ENCODE measurements at regions not wholly inside any gene's neighbourhood (a gene's known extent, or its start where the extent isn't known, plus 50 kb on each side); places are given as distances from the start of the nearest gene placed in this dataset.

GRCh38 chr1:42033629-42034028 lies 114.9 kb upstream of the HIVEP3 start:
- DNase-seq = no peak

GRCh38 chr1:42017730-42018129 lies 99.0 kb upstream of the HIVEP3 start:
- DNase-seq = no peak

DNA sequence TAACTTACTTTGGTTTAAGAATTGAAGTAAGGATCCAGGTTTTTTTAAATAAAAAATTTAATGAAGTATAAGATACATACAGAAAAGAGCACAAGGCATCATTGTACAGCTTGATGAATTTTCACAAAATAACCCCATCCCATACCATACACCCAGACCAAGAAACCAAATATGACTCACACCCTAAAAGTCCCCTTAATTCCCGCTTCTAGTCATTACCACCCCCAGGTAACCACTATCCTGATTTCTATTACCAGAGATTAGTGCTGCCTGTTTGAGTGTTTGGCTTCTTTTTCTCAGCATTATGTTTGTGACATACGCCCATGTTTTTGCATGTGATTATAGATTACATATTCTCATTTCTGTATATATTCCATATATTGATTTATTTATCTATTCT lies 98.5 kb upstream of the HIVEP3 start:
- no peak for DNase-seq

GRCh38 chr1:42014823-42015222 lies 96.1 kb upstream of the HIVEP3 start:
- DNase-seq = no peak

- peak; percentile 33 to 45 for DNase-seq
Measured at GRCh38 chr1:42013881-42014470, 95.3 kb upstream of the HIVEP3 start.

GRCh38 chr1:42012852-42013251 lies 94.1 kb upstream of the HIVEP3 start:
- no peak for DNase-seq

DNA sequence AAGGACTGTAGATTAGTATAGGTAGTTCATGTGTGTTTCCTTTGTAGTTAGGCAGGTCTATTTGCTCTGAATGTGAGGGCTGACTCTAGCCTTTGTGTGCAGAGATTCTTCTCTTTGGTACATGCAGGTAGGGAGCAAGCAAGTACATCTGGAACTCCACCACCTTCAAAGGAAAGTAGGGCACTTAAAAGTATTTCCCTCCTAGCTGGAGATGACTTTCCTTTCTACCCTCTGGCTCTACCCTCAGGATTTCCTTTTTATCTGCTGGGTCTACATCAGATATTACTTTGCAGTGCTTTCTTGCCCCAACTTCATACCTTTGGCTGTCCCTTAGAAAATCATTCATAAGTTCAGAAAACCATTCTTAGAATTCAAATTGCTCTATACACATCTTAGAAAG lies 91.7 kb upstream of the HIVEP3 start:
- DNase-seq = no peak

- no peak for DNase-seq
Measured at GRCh38 chr1:42008264-42008663, 89.5 kb upstream of the HIVEP3 start.

DNA sequence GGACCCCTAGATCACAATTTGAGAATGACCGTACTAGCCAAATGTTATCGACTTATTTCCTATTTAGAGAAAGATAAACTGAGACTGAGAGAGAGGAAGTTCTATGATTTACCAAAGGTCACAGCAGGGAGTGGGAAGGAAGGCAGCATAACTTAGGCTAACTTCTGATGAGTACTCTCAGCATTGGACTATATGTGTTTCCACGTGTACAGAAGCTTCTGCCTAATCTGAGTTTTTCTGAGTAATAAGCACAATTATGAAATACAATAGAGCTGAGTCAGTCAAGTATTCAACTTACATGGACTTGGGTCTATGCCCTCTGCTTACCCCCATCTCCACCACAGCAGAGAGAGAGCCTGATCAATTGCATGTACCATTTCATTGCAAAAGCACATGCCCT lies 88.1 kb upstream of the HIVEP3 start:
- no peak for DNase-seq

- no peak for DNase-seq
Measured at GRCh38 chr1:42006093-42006492, 87.4 kb upstream of the HIVEP3 start.

DNA sequence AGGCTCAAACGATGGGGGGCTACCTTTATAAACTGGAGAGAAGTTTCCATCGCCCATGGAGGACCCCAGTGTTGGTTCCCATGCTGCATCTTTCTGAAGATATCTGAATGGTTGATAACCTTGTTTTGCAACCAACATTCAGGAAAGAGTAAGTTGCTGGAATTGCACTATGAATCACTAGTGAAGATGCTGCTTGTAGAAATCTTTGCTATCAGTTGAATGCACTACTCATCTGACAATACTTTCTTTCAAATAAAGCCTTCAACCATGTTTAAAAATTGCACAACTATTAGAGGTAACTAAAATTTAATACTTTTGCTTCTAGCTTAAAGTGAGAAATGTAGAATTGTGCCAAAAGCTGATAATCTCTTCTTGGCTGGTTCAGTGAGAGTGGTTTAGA lies 86.8 kb upstream of the HIVEP3 start:
- no peak for DNase-seq

- no peak for DNase-seq
Measured at GRCh38 chr1:42004860-42005259, 86.1 kb upstream of the HIVEP3 start.

DNA sequence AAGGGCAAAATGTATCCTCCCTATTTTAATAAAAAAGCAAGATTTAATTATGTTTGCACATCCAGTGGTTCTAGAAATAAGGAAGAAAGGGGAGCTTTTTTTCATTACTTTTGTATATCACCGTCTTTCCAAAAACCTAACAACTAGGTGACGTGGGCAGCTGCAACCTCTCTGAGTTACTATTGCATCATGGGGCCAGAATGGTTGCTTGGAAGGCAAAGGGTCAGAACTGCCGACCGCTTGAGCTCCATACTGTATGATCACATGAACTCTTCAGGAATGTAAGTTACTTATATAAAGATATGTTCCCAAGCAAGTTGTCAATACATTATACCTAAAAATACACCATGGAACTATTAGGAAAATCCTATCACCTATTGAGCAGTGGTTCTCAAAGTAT lies 85.6 kb upstream of the HIVEP3 start:
- DNase-seq = no peak

- DNase-seq = no peak
Measured at GRCh38 chr1:42003433-42003832, 84.7 kb upstream of the HIVEP3 start.

DNA sequence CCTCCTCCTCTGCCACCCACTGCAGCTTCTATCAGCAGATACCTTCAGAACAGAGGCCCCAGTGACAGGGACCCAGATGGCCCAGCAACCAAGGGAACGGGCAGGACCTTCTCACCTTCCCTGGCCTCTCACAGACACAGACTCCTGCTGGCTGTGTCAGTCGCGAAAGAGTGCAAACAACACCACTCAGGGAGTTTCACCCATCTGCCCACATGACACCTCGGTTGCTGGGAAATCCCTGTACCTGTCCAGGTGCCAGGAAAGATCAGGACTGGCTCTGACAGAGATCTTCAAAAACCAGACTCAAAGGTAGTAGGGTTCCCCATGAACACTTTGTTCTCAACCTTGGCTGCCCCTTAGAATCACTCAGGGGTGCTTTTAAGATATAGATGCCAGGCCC lies 83.5 kb upstream of the HIVEP3 start:
- DNase-seq = no peak

- no peak for DNase-seq
Measured at GRCh38 chr1:42000766-42001165, 82.0 kb upstream of the HIVEP3 start.

DNA sequence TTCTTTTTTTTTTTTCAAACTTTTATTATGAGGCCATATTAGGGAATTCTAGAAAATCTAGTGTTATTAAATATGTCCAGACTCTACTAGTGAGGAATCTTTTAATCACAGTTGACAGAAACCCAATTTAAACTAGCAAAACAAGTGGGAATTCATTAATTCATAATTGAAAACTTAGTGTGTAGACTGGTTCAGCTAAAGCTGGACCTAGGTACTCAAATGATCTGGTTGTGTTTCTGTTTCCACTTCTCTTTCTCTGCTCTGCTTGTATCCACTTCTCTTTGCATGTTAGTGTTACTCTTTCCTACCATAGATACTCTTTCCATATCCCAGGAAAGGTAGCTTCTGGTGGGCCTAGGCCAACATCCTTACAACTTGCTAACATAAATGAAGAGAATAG lies 81.2 kb upstream of the HIVEP3 start:
- no peak for DNase-seq

DNA sequence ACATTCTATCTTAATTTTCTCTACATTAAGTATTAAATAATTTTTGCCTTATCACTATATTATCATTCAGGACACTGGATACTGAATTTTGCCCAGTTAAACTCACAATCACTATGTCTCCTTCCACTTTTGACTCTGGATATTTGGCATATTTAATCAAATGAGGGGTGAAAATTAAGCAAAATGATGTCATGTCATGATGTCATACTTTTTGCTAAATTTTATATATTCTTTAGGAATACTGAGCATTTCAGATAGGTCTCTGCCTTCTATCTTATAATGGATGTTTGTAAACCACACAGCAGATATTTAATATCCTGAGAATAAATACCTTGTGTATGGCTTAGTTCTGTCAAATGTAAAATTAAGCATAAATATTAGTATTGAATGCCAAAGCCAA lies 79.5 kb upstream of the HIVEP3 start:
- no peak for DNase-seq

GRCh38 chr1:41997153-41997552 lies 78.4 kb upstream of the HIVEP3 start:
- DNase-seq = no peak

- DNase-seq = no peak
Measured at GRCh38 chr1:41995441-41996130, 76.9 kb upstream of the HIVEP3 start.

- DNase-seq = no peak
Measured at GRCh38 chr1:41994195-41994894, 75.6 kb upstream of the HIVEP3 start.

DNA sequence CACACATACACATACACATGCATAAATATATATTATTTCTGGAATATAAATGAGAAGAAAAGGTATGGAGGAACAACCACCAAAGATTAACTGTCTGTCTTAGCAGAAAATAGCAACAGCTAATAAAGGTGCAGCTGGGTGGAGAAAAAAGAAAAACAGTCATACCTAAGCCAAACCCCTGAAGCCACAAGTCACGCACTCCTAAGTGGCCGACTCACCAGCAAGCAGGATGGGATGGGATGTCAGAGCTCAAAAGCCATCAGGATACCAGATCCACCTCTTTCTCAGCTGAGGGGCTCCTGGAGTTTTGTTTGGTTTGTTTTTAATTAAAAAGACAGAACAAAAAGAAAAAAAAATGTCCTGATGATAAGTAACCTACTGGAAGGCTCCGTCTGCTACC lies 64.7 kb upstream of the HIVEP3 start:
- no peak for DNase-seq

GRCh38 chr1:41981796-41982195 lies 63.1 kb upstream of the HIVEP3 start:
- DNase-seq = no peak

DNA sequence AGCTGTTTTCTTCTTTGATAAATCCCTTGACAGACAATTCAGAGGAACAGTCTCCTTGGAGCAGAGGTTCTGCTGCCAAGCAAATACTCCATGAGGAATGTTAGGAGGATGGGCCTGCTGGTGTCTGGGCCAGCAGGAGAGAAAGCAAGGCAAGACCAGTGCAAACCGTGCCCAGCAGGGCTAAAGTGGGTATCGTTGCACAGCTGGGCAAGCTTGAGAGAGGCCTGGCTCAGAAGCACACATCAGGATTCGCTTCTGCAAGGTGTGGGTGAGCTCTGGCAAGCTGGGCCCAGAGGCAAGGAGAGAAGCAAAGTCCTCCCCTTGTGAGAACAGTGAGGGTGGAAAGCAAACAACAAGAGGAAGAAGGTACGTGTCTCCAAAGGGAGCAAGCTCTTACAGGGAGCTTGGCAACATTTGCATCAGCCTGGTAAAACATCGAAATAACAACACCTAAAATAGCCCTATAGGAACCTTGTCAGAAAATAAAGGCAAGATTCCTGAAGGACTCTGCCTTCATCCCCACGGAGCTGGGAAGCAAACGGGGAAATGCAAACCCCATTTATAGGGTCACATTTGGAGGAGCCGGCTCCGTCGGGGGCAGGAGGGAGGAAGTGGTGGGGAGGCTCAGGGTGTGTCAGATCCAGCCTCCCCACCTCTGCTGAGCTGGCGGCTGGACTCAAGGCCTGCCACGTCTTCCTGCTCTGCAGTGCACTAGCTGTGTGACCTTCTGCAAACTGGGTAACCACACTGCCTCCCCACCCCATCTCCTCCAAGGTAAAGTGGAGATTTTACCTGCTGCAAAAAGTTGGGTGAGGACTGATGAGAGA lies 62.3 kb upstream of the HIVEP3 start:
- peak; percentile 29 to 45 for DNase-seq

All from Kasumi-1 (cell line).